ENCODE measurements at regions not wholly inside any gene's neighbourhood (a gene's known extent, or its start where the extent isn't known, plus 50 kb on each side); places are given as distances from the start of the nearest gene placed in this dataset.
"Not testable (repeated sequence)": the region's sequence is repeated elsewhere in the genome, so short reads cannot be mapped to it uniquely, and the experiment has no call there.

- Histone ChIP-seq H3K27ac (replicated peaks) (no peak overlapping the region), H3K27me3 (ENCODE audit: insufficient read depth, poor library complexity, severe bottlenecking) (no peaks in the 10 kb centered on the region), H3K4me3 (replicated peaks; ENCODE audit: insufficient read depth, low read length) (no peak overlapping the region)
- no peak for DNase-seq (ENCODE audit: low read depth in 1 of 2, low spot score in 1 of 2)
- TF ChIP-seq GABPA (IDR thresholded peaks at IDR 0.05; ENCODE audit: low read depth) (no peak), POLR2AphosphoS5 (IDR thresholded peaks at IDR 0.05; ENCODE audit: low read depth) (no peak), CTCF (IDR thresholded peaks at IDR 0.05; ENCODE audit: insufficient read depth, low read length) (no peak), REST (IDR thresholded peaks at IDR 0.05; ENCODE audit: insufficient replicate concordance, low read depth) (no peak), SPI1 (IDR thresholded peaks at IDR 0.05; ENCODE audit: borderline replicate concordance, low read depth) (no peak)
Measured at GRCh38 chr7:13259930-13260329, 572.5 kb downstream of the ARL4A start.

GRCh38 chr7:13262929-13263530 is 575.6 kb downstream of the ARL4A start:
- no peak for DNase-seq (ENCODE audit: low read depth in 1 of 2, low spot score in 1 of 2)
- Histone ChIP-seq H3K27me3 (ENCODE audit: insufficient read depth, poor library complexity, severe bottlenecking) (no peaks in the 10 kb centered on the region), H3K27ac (replicated peaks) (no peak overlapping the region), H3K4me3 (replicated peaks; ENCODE audit: insufficient read depth, low read length) (no peak overlapping the region)
- TF ChIP-seq POLR2AphosphoS5 (IDR thresholded peaks at IDR 0.05; ENCODE audit: low read depth) = no peak
- no peak for TF ChIP-seq CTCF (IDR thresholded peaks at IDR 0.05; ENCODE audit: insufficient read depth, low read length)
- no peak for TF ChIP-seq SPI1 (IDR thresholded peaks at IDR 0.05; ENCODE audit: borderline replicate concordance, low read depth)
- TF ChIP-seq GABPA (IDR thresholded peaks at IDR 0.05; ENCODE audit: low read depth) = no peak
- TF ChIP-seq REST (IDR thresholded peaks at IDR 0.05; ENCODE audit: insufficient replicate concordance, low read depth) = no peak

GRCh38 chr7:13265271-13265670 is 577.8 kb downstream of the ARL4A start:
- Histone ChIP-seq H3K27me3 (ENCODE audit: insufficient read depth, poor library complexity, severe bottlenecking) (no peaks in the 10 kb centered on the region), H3K27ac (replicated peaks) (no peak overlapping the region), H3K4me3 (replicated peaks; ENCODE audit: insufficient read depth, low read length) (no peak overlapping the region)
- no peak for TF ChIP-seq SPI1 (IDR thresholded peaks at IDR 0.05; ENCODE audit: borderline replicate concordance, low read depth)
- no peak for TF ChIP-seq GABPA (IDR thresholded peaks at IDR 0.05; ENCODE audit: low read depth)
- no peak for TF ChIP-seq CTCF (IDR thresholded peaks at IDR 0.05; ENCODE audit: insufficient read depth, low read length)
- no peak for TF ChIP-seq REST (IDR thresholded peaks at IDR 0.05; ENCODE audit: insufficient replicate concordance, low read depth)
- TF ChIP-seq POLR2AphosphoS5 (IDR thresholded peaks at IDR 0.05; ENCODE audit: low read depth) = no peak
- no peak for DNase-seq (ENCODE audit: low read depth in 1 of 2, low spot score in 1 of 2)

- not testable (repeated sequence) for DNase-seq (ENCODE audit: low read depth in 1 of 2, low spot score in 1 of 2); H3K27me3 ChIP-seq (ENCODE audit: insufficient read depth, poor library complexity, severe bottlenecking); H3K27ac ChIP-seq (replicated peaks); H3K4me3 ChIP-seq (replicated peaks; ENCODE audit: insufficient read depth, low read length)
Measured at GRCh38 chr7:13274205-13274604, 586.8 kb downstream of the ARL4A start.
